ENCODE measurements at regions not wholly inside any gene's neighbourhood (a gene's known extent, or its start where the extent isn't known, plus 50 kb on each side); places are given as distances from the start of the nearest gene placed in this dataset.
"Not testable (repeated sequence)": the region's sequence is repeated elsewhere in the genome, so short reads cannot be mapped to it uniquely, and the experiment has no call there.

DNA sequence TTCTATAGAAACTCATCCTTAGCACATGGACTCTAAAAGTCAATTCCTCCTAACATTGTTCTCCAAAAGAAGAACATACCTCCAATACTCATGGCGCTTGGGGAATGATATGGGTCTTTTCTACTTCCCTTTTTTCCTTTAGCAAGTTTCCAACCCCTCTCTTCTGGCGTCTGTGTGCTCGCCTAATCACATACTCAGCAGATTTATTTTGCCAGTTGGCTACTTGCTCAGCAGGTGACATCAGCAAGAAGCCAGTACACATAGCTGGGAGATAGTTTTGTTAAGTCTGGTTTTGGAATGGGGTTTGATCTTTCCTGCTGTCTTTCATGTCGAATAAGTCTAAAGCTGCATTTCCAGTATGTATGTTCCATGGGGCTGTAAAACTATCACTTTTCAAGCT lies 193.8 kb downstream of the POM121L12 start:
- H3K36me3 ChIP-seq, result no peaks in the 10 kb centered on the region
- H3K9me3 ChIP-seq, result no peaks in the 10 kb centered on the region
- no peak overlapping the region for H3K27ac ChIP-seq
- TF ChIP-seq CTCF (IDR thresholded peaks at IDR 0.05), result no peak
- TF ChIP-seq POLR2A (IDR thresholded peaks at IDR 0.05), result no peak
- intact Hi-C loops (cut with DNase I), result no loop called here
- DNase-seq, result no peak
- H3K4me3 ChIP-seq (replicated peaks in 1 of 3), result no peak overlapping the region
- no peaks in the 10 kb centered on the region for H3K4me1 ChIP-seq
- no peaks in the 10 kb centered on the region for H3K27me3 ChIP-seq
- WGBS, 2 donors, result 69 to 75% methylated on average over 4 of the region's 4 CpGs

DNA sequence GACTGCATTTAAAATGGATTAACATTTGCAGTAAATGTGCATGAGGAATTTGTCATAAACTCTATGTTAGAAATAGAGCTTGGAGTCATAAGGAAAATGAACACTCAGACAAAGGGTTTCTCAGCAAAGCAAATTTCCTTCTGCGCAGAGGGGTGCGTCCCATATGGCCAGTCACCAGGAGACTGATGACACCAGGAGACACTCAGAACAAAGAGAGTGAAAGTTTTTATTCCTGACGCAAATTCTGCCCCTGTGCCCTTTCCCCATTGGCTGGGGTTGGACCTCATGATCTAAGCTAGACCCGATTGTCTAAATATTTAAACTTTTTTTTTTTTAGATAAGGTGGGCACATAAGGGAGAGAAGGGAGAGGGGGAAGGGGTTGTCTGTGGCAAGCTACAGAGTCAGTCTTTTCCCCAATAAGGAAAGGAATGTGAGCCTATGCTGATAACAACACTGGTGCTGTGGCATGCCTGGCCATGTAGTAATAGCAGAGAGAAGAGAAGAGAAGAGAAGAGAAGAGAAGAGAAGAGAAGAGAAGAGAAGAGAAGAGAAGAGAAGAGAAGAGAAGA lies 202.0 kb downstream of the POM121L12 start:
- no peaks in the 10 kb centered on the region for H3K9me3 ChIP-seq
- H3K4me1 ChIP-seq, result no peaks in the 10 kb centered on the region
- TF ChIP-seq CTCF (IDR thresholded peaks at IDR 0.05) (no peak), POLR2A (IDR thresholded peaks at IDR 0.05) (no peak)
- intact Hi-C loops (cut with DNase I), result no loop called here
- DNase-seq, result no peak
- no peak overlapping the region for H3K4me3 ChIP-seq (replicated peaks in 1 of 3)
- WGBS, 2 donors, result 61 to 62% methylated on average over 4 of the region's 4 CpGs
- no peaks in the 10 kb centered on the region for H3K36me3 ChIP-seq
- H3K27me3 ChIP-seq, result no peaks in the 10 kb centered on the region
- H3K27ac ChIP-seq, result no peak overlapping the region

DNA sequence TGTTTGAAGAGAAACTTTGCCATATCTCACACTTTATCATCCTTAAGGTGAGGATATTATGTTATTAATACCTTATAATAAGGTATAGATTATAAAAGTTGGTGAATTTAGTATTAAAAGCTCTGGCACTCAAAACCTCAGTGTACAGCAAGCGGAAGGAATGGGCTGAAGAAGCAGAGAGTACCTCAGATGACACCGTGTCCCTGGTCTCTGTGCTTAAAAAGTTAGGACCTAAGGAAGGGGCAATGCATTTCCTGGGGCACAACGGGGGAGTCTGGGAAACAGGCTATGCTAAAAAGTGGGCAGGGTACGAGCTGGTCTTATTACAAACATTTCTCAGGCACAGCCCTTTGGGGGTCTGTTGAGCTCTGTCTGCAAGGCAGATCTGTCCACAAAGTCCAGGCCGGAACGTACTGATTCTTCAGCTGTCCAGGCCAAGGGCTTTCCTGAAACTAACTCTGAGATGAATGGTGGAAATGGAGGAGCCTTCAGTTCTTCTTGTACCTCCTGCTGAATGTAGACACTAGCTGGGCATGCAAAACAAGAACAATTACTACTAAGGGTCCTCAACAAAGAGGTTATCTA lies 202.7 kb downstream of the POM121L12 start:
- Histone ChIP-seq H3K27ac (no peak overlapping the region), H3K4me3 (replicated peaks in 1 of 3) (no peak overlapping the region), H3K9me3 (no peaks in the 10 kb centered on the region), H3K27me3 (no peaks in the 10 kb centered on the region), H3K4me1 (no peaks in the 10 kb centered on the region), H3K36me3 (no peaks in the 10 kb centered on the region)
- 82 to 89% methylated on average over 6 of the region's 6 CpGs for WGBS, 2 donors
- intact Hi-C loops (cut with DNase I), result no loop called here
- no peak for DNase-seq
- TF ChIP-seq CTCF (IDR thresholded peaks at IDR 0.05) (no peak), POLR2A (IDR thresholded peaks at IDR 0.05) (no peak)

DNA sequence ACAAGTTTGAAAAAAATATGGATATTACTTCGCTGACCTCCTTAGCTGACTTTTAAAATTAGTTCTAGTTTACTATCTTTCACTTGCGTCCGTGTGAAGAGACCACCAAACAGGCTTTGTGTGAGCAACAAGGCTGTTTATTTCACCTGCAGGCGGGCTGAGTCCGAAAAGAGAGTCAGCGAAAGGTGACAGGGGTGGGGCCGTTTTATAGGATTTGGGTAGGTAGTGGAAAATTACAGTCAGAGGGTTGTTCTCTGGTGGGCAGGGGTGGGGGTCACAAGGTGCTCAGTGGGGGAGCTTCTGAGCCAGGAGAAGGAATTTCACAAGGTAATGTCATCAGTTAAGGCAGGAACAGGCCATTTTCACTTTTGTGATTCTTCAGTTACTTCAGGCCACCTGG lies 203.7 kb downstream of the POM121L12 start:
- H3K27me3 ChIP-seq; DNase-seq; H3K27ac ChIP-seq; H3K4me3 ChIP-seq (replicated peaks in 1 of 3); H3K4me1 ChIP-seq; H3K9me3 ChIP-seq; intact Hi-C loops (cut with DNase I); H3K36me3 ChIP-seq: not testable (repeated sequence)
- WGBS, 2 donors, result 59 to 63% methylated on average over 7 of the region's 7 CpGs

GRCh38 chr7:53245721-53246120 lies 210.3 kb downstream of the POM121L12 start:
- Histone ChIP-seq H3K4me1 (no peaks in the 10 kb centered on the region), H3K36me3 (no peaks in the 10 kb centered on the region), H3K9me3 (no peaks in the 10 kb centered on the region), H3K27ac (no peak overlapping the region), H3K27me3 (no peaks in the 10 kb centered on the region), H3K4me3 (replicated peaks in 1 of 3) (no peak overlapping the region)
- intact Hi-C loops (cut with DNase I), result no loop called here
- TF ChIP-seq POLR2A (IDR thresholded peaks at IDR 0.05), result no peak
- no peak for TF ChIP-seq CTCF (IDR thresholded peaks at IDR 0.05)
- 65 to 66% methylated on average over 4 of the region's 4 CpGs for WGBS, 2 donors
- no peak for DNase-seq
